ENCODE measurements at regions not wholly inside any gene's neighbourhood (a gene's known extent, or its start where the extent isn't known, plus 50 kb on each side); places are given as distances from the start of the nearest gene placed in this dataset.

DNA sequence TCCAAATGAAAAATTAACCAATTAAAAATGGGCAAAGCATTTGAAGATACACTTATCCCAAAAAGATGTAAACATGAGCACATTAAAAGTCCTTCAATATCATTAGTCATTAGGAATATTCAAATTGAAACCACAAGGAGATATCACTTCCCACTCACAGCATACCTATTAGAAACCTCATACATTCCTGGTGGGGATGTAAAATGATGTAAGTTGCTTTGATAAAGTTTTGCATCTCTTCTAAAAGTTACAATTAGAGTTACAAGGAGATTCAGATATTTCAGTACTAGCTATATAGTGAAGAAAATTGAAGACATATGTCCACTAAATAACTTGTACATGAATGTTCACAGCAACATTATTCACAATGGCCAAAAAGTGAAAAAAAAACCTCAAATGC is 1109.3 kb upstream of the LCORL start:
- Histone ChIP-seq H3K27ac (no peak overlapping the region), H3K9me3 (no peaks in the 10 kb centered on the region), H3K4me3 (no peak overlapping the region), H3K36me3 (no peaks in the 10 kb centered on the region), H3K27me3 (replicated peaks; ENCODE audit: insufficient read depth) (no peaks in the 10 kb centered on the region), H3K4me1 (ENCODE audit: control insufficient read depth in 1 of 2, low read depth in 2 of 2) (no peaks in the 10 kb centered on the region)
- TF ChIP-seq, protein P1, sequence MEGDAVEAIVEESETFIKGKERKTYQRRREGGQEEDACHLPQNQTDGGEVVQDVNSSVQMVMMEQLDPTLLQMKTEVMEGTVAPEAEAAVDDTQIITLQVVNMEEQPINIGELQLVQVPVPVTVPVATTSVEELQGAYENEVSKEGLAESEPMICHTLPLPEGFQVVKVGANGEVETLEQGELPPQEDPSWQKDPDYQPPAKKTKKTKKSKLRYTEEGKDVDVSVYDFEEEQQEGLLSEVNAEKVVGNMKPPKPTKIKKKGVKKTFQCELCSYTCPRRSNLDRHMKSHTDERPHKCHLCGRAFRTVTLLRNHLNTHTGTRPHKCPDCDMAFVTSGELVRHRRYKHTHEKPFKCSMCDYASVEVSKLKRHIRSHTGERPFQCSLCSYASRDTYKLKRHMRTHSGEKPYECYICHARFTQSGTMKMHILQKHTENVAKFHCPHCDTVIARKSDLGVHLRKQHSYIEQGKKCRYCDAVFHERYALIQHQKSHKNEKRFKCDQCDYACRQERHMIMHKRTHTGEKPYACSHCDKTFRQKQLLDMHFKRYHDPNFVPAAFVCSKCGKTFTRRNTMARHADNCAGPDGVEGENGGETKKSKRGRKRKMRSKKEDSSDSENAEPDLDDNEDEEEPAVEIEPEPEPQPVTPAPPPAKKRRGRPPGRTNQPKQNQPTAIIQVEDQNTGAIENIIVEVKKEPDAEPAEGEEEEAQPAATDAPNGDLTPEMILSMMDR (IDR thresholded peaks at IDR 0.05) = no peak
- ATAC-seq (ENCODE audit: insufficient number of reproducible peaks, low FRiP score, low read depth) = no peak
- no peak for DNase-seq (ENCODE audit: low spot score)

DNA sequence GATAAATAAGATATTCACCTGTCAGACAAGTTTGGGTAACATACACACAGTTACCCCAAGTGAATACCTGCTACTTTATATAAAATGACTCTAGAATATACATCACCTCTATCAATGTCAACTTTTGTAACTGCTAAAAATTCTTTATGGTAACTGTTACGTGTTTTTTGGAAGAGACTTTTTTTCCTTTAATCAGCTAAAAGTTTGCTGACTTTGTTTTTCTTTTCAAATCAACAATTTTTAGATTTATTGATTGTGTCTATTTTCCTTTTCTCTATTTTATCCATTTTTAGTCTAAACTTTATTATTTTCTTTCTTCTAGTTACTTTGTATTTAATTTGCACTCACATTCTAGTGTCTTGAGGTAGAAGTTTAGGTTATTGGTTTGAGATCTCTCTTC is 1106.6 kb upstream of the LCORL start:
- Histone ChIP-seq H3K4me1 (ENCODE audit: control insufficient read depth in 1 of 2, low read depth in 2 of 2) (no peaks in the 10 kb centered on the region), H3K4me3 (no peak overlapping the region), H3K27ac (no peak overlapping the region), H3K9me3 (no peaks in the 10 kb centered on the region), H3K36me3 (no peaks in the 10 kb centered on the region), H3K27me3 (replicated peaks; ENCODE audit: insufficient read depth) (no peaks in the 10 kb centered on the region)
- TF ChIP-seq, protein P1 (IDR thresholded peaks at IDR 0.05) = no peak
- ATAC-seq (ENCODE audit: insufficient number of reproducible peaks, low FRiP score, low read depth) (no peak), DNase-seq (ENCODE audit: low spot score) (no peak)

DNA sequence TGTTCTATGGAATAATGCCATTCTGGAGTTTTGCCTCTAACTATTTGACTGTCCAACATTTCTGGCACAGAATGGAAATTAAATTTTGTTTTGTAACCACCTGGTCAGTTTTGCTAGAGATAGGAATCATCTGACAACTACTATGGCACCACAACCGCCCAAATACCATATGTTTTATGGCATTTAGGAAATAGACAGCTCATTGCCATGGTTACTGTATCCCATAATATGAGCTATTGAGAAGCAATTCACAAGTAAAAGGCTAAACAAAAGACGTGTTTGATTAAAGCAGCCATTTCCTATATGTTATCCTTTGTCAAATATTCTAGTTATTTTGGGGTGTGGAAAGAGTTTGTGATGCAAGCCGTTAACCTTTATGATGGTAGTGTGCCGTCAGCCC is 1105.3 kb upstream of the LCORL start:
- Histone ChIP-seq H3K36me3 (no peaks in the 10 kb centered on the region), H3K9me3 (no peaks in the 10 kb centered on the region), H3K4me1 (ENCODE audit: control insufficient read depth in 1 of 2, low read depth in 2 of 2) (no peaks in the 10 kb centered on the region), H3K27ac (no peak overlapping the region), H3K4me3 (no peak overlapping the region), H3K27me3 (replicated peaks; ENCODE audit: insufficient read depth) (no peaks in the 10 kb centered on the region)
- TF ChIP-seq, protein P1 (IDR thresholded peaks at IDR 0.05) = no peak
- ATAC-seq (ENCODE audit: insufficient number of reproducible peaks, low FRiP score, low read depth) (no peak), DNase-seq (ENCODE audit: low spot score) (no peak)

DNA sequence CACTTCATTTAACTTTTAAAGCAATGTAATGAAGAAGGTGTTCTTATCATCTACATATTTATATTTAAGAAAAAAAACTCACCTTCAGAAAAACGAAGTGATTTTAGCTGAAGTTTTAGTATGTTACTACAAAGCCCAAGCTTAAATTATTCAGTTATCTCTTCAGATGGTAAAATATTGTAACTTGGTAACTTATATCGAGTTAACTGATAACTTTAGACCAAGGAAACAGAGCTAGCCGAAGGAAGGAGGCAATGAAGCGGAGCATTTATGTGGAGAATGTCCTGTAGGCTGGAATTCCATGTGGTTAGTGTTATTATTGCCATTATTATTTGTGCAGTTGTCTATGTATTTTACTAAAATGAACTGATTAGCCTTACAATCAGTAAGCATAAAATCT is 1102.1 kb upstream of the LCORL start:
- ATAC-seq (ENCODE audit: insufficient number of reproducible peaks, low FRiP score, low read depth) = no peak
- H3K27ac ChIP-seq = no peak overlapping the region
- no peaks in the 10 kb centered on the region for H3K36me3 ChIP-seq
- H3K4me1 ChIP-seq (ENCODE audit: control insufficient read depth in 1 of 2, low read depth in 2 of 2) = no peaks in the 10 kb centered on the region
- DNase-seq (ENCODE audit: low spot score) = no peak
- H3K27me3 ChIP-seq (replicated peaks; ENCODE audit: insufficient read depth) = no peaks in the 10 kb centered on the region
- TF ChIP-seq, protein P1 (IDR thresholded peaks at IDR 0.05) = no peak
- no peaks in the 10 kb centered on the region for H3K9me3 ChIP-seq
- H3K4me3 ChIP-seq = no peak overlapping the region

DNA sequence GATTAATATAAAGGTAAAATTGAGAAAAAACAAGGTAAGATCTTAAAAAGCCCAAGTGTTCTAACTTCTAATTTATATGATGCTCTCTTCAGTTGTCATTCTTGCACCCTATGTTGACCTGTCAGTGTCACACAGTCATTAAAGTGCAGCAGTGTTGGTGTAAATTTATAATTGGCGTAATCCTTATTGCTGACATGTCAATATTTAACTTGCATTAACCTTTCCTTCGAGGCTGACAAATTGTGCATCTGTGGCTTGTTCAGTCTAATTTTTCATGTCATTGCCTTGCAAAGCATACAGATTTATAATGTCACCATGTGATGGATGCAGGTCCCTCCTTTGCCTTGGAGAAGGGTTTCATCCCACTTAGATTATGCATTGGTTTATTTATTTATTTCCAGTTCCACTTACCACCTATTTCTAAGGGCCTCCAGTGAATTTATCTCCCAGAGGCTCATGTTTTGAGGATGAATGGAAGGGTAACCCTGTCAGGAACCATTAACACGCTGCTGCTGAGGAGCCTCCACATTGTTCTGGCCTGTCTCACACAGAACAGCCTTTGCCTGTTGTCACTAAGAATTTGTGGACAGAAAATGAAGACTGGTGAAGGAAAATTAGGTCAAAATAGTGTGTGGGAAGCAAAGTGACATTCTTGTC is 1098.5 kb upstream of the LCORL start:
- no peaks in the 10 kb centered on the region for H3K36me3 ChIP-seq
- no peak overlapping the region for H3K27ac ChIP-seq
- H3K9me3 ChIP-seq = no peaks in the 10 kb centered on the region
- H3K4me3 ChIP-seq = no peak overlapping the region
- DNase-seq (ENCODE audit: low spot score) = no peak
- H3K27me3 ChIP-seq (replicated peaks; ENCODE audit: insufficient read depth) = no peaks in the 10 kb centered on the region
- TF ChIP-seq, protein P1 (IDR thresholded peaks at IDR 0.05) = no peak
- ATAC-seq (ENCODE audit: insufficient number of reproducible peaks, low FRiP score, low read depth) = no peak
- no peaks in the 10 kb centered on the region for H3K4me1 ChIP-seq (ENCODE audit: control insufficient read depth in 1 of 2, low read depth in 2 of 2)
